ENCODE measurements at regions not wholly inside any gene's neighbourhood (a gene's known extent, or its start where the extent isn't known, plus 50 kb on each side); places are given as distances from the start of the nearest gene placed in this dataset.

GRCh38 chr10:2924431-2924830, 142.9 kb upstream of the PFKP start:
- CTCF ChIA-PET: interaction anchor here (2.7 kb wide), 1 partner anchor 119 kb away, joined by 15 read pairs; no protein-coding TSS in a partner anchor
- intact Hi-C loops (cut with micrococcal nuclease): no loop called here

DNA sequence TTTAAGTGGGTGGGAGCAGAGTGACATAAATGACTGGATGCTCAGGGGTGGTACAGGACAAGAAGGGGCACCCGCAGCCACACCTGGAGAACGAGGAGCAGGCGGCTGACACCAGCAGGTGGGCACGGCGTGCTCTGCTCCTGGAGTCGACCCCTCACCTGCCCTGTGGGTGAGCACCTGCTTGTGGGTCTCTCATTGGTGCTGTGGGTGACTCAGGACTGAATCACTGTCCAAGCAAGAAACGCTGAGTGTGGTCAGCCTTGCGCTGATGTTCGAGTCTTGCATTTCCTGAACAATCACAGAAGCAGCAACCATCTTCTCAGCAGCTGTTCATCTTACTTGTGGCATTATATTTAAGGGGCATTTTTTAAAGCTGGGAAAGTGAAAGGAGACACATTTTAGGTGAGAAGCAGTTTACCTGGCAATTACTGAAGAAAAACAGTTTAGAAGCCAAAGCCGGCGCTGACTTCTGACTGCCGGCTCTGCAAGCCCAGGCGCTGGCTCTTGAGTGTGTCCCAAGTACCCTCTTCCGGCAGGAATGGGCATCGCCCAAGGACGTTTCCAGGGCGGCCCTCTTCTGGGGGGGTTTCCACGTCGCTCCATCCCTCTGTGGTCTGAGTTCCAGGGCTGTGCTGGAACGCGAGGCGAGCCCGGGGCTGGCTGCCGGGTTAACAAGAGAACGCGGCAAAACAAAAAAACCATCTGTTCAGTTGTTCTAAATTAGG, 145.2 kb upstream of the PFKP start:
- Histone ChIP-seq H3K27me3 (replicated peaks in 1 of 4; ENCODE audit: control extremely low read depth in 1 of 4, control insufficient read depth in 3 of 4, insufficient read depth in 4 of 4, low read length in 3 of 4) (peaks cover 0 to 16% (median 0%) of the 10 kb centered on the region in 4 experiments), H3K79me2 (ENCODE audit: control insufficient read depth, insufficient read depth, low read length) (no peaks in the 10 kb centered on the region), H3K4me3 (ENCODE audit: control extremely low read depth in 1 of 5, extremely low read depth in 1 of 5, insufficient read depth in 1 of 5, low read depth in 2 of 5, low read length in 4 of 5) (no peak overlapping the region), H2AFZ (ENCODE audit: insufficient read depth, low read depth, low read length, poor library complexity, severe bottlenecking) (no peak overlapping the region), H3K36me3 (replicated peaks in 1 of 2; ENCODE audit: control extremely low read depth in 1 of 2, control insufficient read depth in 1 of 2, extremely low read depth in 1 of 2, insufficient read depth in 2 of 2, low read length in 1 of 2) (no peaks in the 10 kb centered on the region), H3K9ac (ENCODE audit: low read length) (no peak overlapping the region), H3K9me3 (ENCODE audit: control extremely low read depth in 1 of 3, control insufficient read depth in 2 of 3, insufficient read depth in 1 of 3, low read length in 2 of 3) (peaks cover 0 to 3% (median 0%) of the 10 kb centered on the region in 3 donors), H3K27ac (ENCODE audit: low read length in 2 of 2) (no peak overlapping the region), H3K4me1 (ENCODE audit: control insufficient read depth in 2 of 2, insufficient read depth in 2 of 2, low read length in 2 of 2) (peaks cover 0 to 4% of the 10 kb centered on the region in 2 donors), H3K4me2 (replicated peaks; ENCODE audit: low read depth, low read length, poor library complexity, severe bottlenecking) (no peak overlapping the region), H4K20me1 (ENCODE audit: control insufficient read depth, insufficient read depth, low read length, poor library complexity, severe bottlenecking) (no peaks in the 10 kb centered on the region)
- POLR2A ChIA-PET: no interaction called here
- no peak for DNase-seq
- 84% methylated on average over 24 of the region's 26 CpGs for WGBS (ENCODE audit: insufficient coverage)
- H3K4me1 Mint-ChIP-seq: no peaks in the 10 kb centered on the region
- CTCF ChIA-PET: no interaction called here
- H3K4me3 Mint-ChIP-seq: no peak overlapping the region
- intact Hi-C loops (cut with micrococcal nuclease): no loop called here
- ATAC-seq (ENCODE audit: low read depth): no peak
- no peaks in the 10 kb centered on the region for H3K9me3 Mint-ChIP-seq (ENCODE audit: insufficient read depth)
- no peak for TF ChIP-seq EZH2 (IDR thresholded peaks at IDR 0.05; ENCODE audit: borderline replicate concordance, insufficient read depth, low read depth, low read length, poor library complexity, severe bottlenecking)
- TF ChIP-seq CTCF (IDR thresholded peaks at IDR 0.05): no peak
- no peak overlapping the region for H3K27ac Mint-ChIP-seq
- H3K27me3 Mint-ChIP-seq: peaks cover 18% of the 10 kb centered on the region

More at GRCh38 chr10:2924431-2924830, 142.9 kb upstream of the PFKP start:
- Histone ChIP-seq H4K20me1 (ENCODE audit: control insufficient read depth, insufficient read depth, low read length, poor library complexity, severe bottlenecking) (no peaks in the 10 kb centered on the region), H3K4me1 (ENCODE audit: control insufficient read depth in 2 of 2, insufficient read depth in 2 of 2, low read length in 2 of 2) (peaks cover 0 to 4% of the 10 kb centered on the region in 2 donors), H2AFZ (ENCODE audit: insufficient read depth, low read depth, low read length, poor library complexity, severe bottlenecking) (no peak overlapping the region), H3K79me2 (ENCODE audit: control insufficient read depth, insufficient read depth, low read length) (no peaks in the 10 kb centered on the region), H3K27ac (ENCODE audit: low read length in 2 of 2) (no peak overlapping the region), H3K36me3 (replicated peaks in 1 of 2; ENCODE audit: control extremely low read depth in 1 of 2, control insufficient read depth in 1 of 2, extremely low read depth in 1 of 2, insufficient read depth in 2 of 2, low read length in 1 of 2) (no peaks in the 10 kb centered on the region), H3K4me2 (replicated peaks; ENCODE audit: low read depth, low read length, poor library complexity, severe bottlenecking) (no peak overlapping the region), H3K9ac (ENCODE audit: low read length) (no peak overlapping the region), H3K27me3 (replicated peaks in 1 of 4; ENCODE audit: control extremely low read depth in 1 of 4, control insufficient read depth in 3 of 4, insufficient read depth in 4 of 4, low read length in 3 of 4) (peaks cover 0 to 16% (median 3%) of the 10 kb centered on the region in 4 experiments), H3K9me3 (ENCODE audit: control extremely low read depth in 1 of 3, control insufficient read depth in 2 of 3, insufficient read depth in 1 of 3, low read length in 2 of 3) (peaks cover 0 to 3% (median 0%) of the 10 kb centered on the region in 3 donors), H3K4me3 (ENCODE audit: control extremely low read depth in 1 of 5, extremely low read depth in 1 of 5, insufficient read depth in 1 of 5, low read depth in 2 of 5, low read length in 4 of 5) (no peak overlapping the region)
- POLR2A ChIA-PET: no interaction called here
- Mint-ChIP-seq H3K27me3 (peaks cover 26% of the 10 kb centered on the region), H3K27ac (no peak overlapping the region), H3K4me1 (peaks cover 6% of the 10 kb centered on the region), H3K9me3 (ENCODE audit: insufficient read depth) (no peaks in the 10 kb centered on the region), H3K4me3 (no peak overlapping the region)
- no peak for TF ChIP-seq EZH2 (IDR thresholded peaks at IDR 0.05; ENCODE audit: borderline replicate concordance, insufficient read depth, low read depth, low read length, poor library complexity, severe bottlenecking)
- ATAC-seq (ENCODE audit: low read depth) (no peak), DNase-seq (no peak)
- 91% methylated on average over 10 of the region's 10 CpGs for WGBS (ENCODE audit: insufficient coverage)

All from B cell (primary cell).